Astrocyte (in vitro differentiated cells and primary cell): ENCODE measurements at regions not wholly inside any gene's neighbourhood (a gene's known extent, or its start where the extent isn't known, plus 50 kb on each side); places are given as distances from the start of the nearest gene placed in this dataset.
A peak's percentile ranks its signal among the peaks of the same experiment; 100 is the strongest.

Experiments used
- DNase-seq: peaks from one replicate; pipeline ENCODE4 v3.0.0-alpha.2; 2010; ENCODE audit warnings: low read depth
- FAIRE-seq: peaks from 2 replicates; lab custom pipeline; 2011; peaks lifted over from hg19 to GRCh38; lab: Jason Lieb, UNC
- H2AFZ ChIP-seq: 2 replicates; pipeline ENCODE4 v1.6.0; 2012; ENCODE audit warnings: low read depth, low read length, inconsistent platforms
- H3K27ac ChIP-seq: 2 replicates; pipeline ENCODE4 v1.5.1; 2011; ENCODE audit warnings: low read depth, low read length, inconsistent platforms
- H3K27me3 ChIP-seq: 2 replicates; pipeline ENCODE4 v1.6.0; 2011; ENCODE audit warnings: low read length, inconsistent platforms; ENCODE audit not compliant: insufficient read depth
- H3K36me3 ChIP-seq: 2 replicates; pipeline ENCODE4 v1.5.1; 2011; ENCODE audit warnings: low read length, inconsistent platforms; ENCODE audit not compliant: insufficient read depth
- H3K4me1 ChIP-seq: 2 replicates; pipeline ENCODE4 v1.5.1; 2011; ENCODE audit warnings: low read length, inconsistent platforms; ENCODE audit not compliant: insufficient read depth
- H3K4me2 ChIP-seq: 2 replicates; pipeline ENCODE4 v1.6.0; 2012; ENCODE audit warnings: low read length, inconsistent platforms
- H3K4me3 ChIP-seq: 2 replicates; pipeline ENCODE4 v1.5.1; 2011; ENCODE audit warnings: low read depth, mild to moderate bottlenecking, low read length, inconsistent platforms; ENCODE audit not compliant: insufficient read depth
- H3K79me2 ChIP-seq: 2 replicates; pipeline ENCODE4 v1.6.0; 2012; ENCODE audit warnings: mild to moderate bottlenecking, low read length, inconsistent platforms; ENCODE audit not compliant: insufficient read depth
- H3K9ac ChIP-seq: 2 replicates; pipeline ENCODE4 v1.6.0; 2012; ENCODE audit warnings: mild to moderate bottlenecking, low read length, inconsistent platforms
- H3K9me3 ChIP-seq: 2 replicates; pipeline ENCODE4 v1.5.1; 2012; ENCODE audit warnings: low read depth, mild to moderate bottlenecking, low read length, inconsistent platforms; ENCODE audit not compliant: insufficient read depth
- H4K20me1 ChIP-seq: 2 replicates; pipeline ENCODE4 v1.6.0; 2012; ENCODE audit warnings: low read length, inconsistent platforms; ENCODE audit not compliant: insufficient read depth
- H3K27ac Mint-ChIP-seq: one replicate; pipeline ENCODE4 v1.8.0; 2021; ENCODE audit warnings: mild to moderate bottlenecking, mixed read lengths; ENCODE audit not compliant: unreplicated experiment
- H3K27me3 Mint-ChIP-seq: one replicate; pipeline ENCODE4 v1.8.0; 2021; ENCODE audit warnings: low read depth, mixed read lengths; ENCODE audit not compliant: unreplicated experiment
- H3K36me3 Mint-ChIP-seq: one replicate; pipeline ENCODE4 v1.8.0; 2021; ENCODE audit warnings: low read depth, mixed read lengths; ENCODE audit not compliant: unreplicated experiment
- H3K4me1 Mint-ChIP-seq: one replicate; pipeline ENCODE4 v1.8.0; 2021; ENCODE audit warnings: low read depth, mixed read lengths; ENCODE audit not compliant: unreplicated experiment
- H3K4me3 Mint-ChIP-seq: one replicate; pipeline ENCODE4 v1.8.0; 2021; ENCODE audit warnings: mild to moderate bottlenecking, moderate library complexity, mixed read lengths; ENCODE audit not compliant: unreplicated experiment
- H3K9me3 Mint-ChIP-seq: one replicate; pipeline ENCODE4 v1.8.0; 2021; ENCODE audit warnings: mild to moderate bottlenecking, mixed read lengths; ENCODE audit not compliant: unreplicated experiment
- CTCF ChIP-seq: IDR thresholded peaks from 2 replicates; pipeline ENCODE4 v1.5.1; 2011; ENCODE audit warnings: low read depth, mild to moderate bottlenecking, inconsistent platforms, low read length, moderate library complexity; ENCODE audit not compliant: insufficient read depth
- EZH2 ChIP-seq: IDR thresholded peaks from 2 replicates; pipeline ENCODE4 v1.6.1; 2012; ENCODE audit warnings: mild to moderate bottlenecking, low read length, inconsistent platforms; ENCODE audit not compliant: insufficient read depth

- no peak overlapping the region for H3K27ac ChIP-seq
- no peaks in the 10 kb centered on the region for H3K79me2 ChIP-seq
- H3K36me3 ChIP-seq: no peaks in the 10 kb centered on the region
- H4K20me1 ChIP-seq: no peaks in the 10 kb centered on the region
- FAIRE-seq (no peak), DNase-seq (no peak)
- H3K27ac Mint-ChIP-seq: no peak overlapping the region
- TF ChIP-seq CTCF (no peak), EZH2 (no peak)
- H3K27me3 Mint-ChIP-seq: no peaks in the 10 kb centered on the region
- no peaks in the 10 kb centered on the region for H3K4me1 ChIP-seq
- H3K4me3 ChIP-seq: no peak overlapping the region
- no peak overlapping the region for H3K4me3 Mint-ChIP-seq
- no peak overlapping the region for H2AFZ ChIP-seq
- no peaks in the 10 kb centered on the region for H3K27me3 ChIP-seq
- H3K36me3 Mint-ChIP-seq: no peaks in the 10 kb centered on the region
- no peak overlapping the region for H3K9ac ChIP-seq
- H3K4me1 Mint-ChIP-seq: peaks cover 13% of the 10 kb centered on the region
- peaks cover 4% of the 10 kb centered on the region for H3K9me3 Mint-ChIP-seq
- no peak overlapping the region for H3K4me2 ChIP-seq
- no peaks in the 10 kb centered on the region for H3K9me3 ChIP-seq
These were observed 572.9 kb upstream of the SOX9 start for GRCh38 chr17:71547904-71548303.

DNA sequence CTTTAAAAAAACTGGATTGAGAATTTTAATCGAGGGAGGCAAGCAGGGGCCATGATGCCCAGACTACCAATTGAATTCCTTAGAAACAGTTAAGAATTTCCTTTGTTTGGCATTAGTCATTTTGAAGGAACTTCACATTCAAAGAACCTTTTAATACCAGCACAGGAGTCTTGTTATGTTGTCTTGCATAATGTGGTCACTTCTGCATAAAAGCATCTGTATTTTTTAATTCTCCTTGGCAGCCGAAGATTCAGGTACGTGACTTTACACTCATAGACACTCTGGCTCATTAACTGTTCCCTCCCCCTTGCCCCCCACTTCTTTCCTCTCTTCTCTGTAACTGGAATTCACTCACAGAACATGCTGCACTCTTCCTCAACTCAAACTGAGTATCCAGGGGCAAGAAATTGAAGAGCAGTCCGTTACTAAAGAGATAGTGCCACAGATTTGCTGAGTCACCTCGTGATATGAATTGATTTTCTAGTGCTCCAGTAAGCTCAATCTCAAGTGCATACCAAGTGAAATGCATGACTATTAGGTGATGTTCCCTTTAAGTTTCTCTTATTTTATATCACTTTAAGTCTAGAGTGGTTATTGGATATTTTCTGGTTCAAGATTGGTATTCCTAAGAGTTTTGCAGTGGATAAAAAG, 572.2 kb upstream of the SOX9 start:
- no peaks in the 10 kb centered on the region for H3K27me3 ChIP-seq
- H3K9ac ChIP-seq: no peak overlapping the region
- TF ChIP-seq EZH2: no peak
- TF ChIP-seq CTCF: no peak
- no peaks in the 10 kb centered on the region for H3K79me2 ChIP-seq
- peaks cover 13% of the 10 kb centered on the region for H3K4me1 Mint-ChIP-seq
- peak overlapping the region; percentile 66 for H3K4me2 ChIP-seq
- H2AFZ ChIP-seq: no peak overlapping the region
- peak overlapping the region; percentile 6 for H3K27ac Mint-ChIP-seq
- no peaks in the 10 kb centered on the region for H3K36me3 Mint-ChIP-seq
- no peaks in the 10 kb centered on the region for H3K9me3 ChIP-seq
- H3K4me1 ChIP-seq: no peaks in the 10 kb centered on the region
- FAIRE-seq (peak; percentile 63), DNase-seq (peak; percentile 67)
- no peaks in the 10 kb centered on the region for H4K20me1 ChIP-seq
- peaks cover 4% of the 10 kb centered on the region for H3K9me3 Mint-ChIP-seq
- H3K36me3 ChIP-seq: no peaks in the 10 kb centered on the region
- H3K4me3 ChIP-seq: no peak overlapping the region
- H3K4me3 Mint-ChIP-seq: no peak overlapping the region
- H3K27me3 Mint-ChIP-seq: peaks cover 3% of the 10 kb centered on the region
- peak overlapping the region; percentile 12 for H3K27ac ChIP-seq

- FAIRE-seq: no peak
These were observed 570.1 kb upstream of the SOX9 start for GRCh38 chr17:71550675-71551074.

More at GRCh38 chr17:71550675-71551074, 570.1 kb upstream of the SOX9 start:
- Histone ChIP-seq H3K9me3 (no peaks in the 10 kb centered on the region), H3K4me3 (no peak overlapping the region), H3K9ac (no peak overlapping the region), H3K27me3 (no peaks in the 10 kb centered on the region), H3K36me3 (no peaks in the 10 kb centered on the region), H3K27ac (no peak overlapping the region), H4K20me1 (no peaks in the 10 kb centered on the region), H2AFZ (no peak overlapping the region), H3K79me2 (no peaks in the 10 kb centered on the region), H3K4me2 (no peak overlapping the region), H3K4me1 (no peaks in the 10 kb centered on the region)
- H3K36me3 Mint-ChIP-seq: no peaks in the 10 kb centered on the region
- no peak overlapping the region for H3K27ac Mint-ChIP-seq
- TF ChIP-seq CTCF (no peak), EZH2 (no peak)
- H3K4me3 Mint-ChIP-seq: no peak overlapping the region
- H3K27me3 Mint-ChIP-seq: peaks cover 3% of the 10 kb centered on the region
- H3K9me3 Mint-ChIP-seq: peaks cover 2% of the 10 kb centered on the region
- no peak for DNase-seq
- H3K4me1 Mint-ChIP-seq: peaks cover 12% of the 10 kb centered on the region
